ENCODE measurements at regions not wholly inside any gene's neighbourhood (a gene's known extent, or its start where the extent isn't known, plus 50 kb on each side); places are given as distances from the start of the nearest gene placed in this dataset.
"Not testable (repeated sequence)": the region's sequence is repeated elsewhere in the genome, so short reads cannot be mapped to it uniquely, and the experiment has no call there.

DNA sequence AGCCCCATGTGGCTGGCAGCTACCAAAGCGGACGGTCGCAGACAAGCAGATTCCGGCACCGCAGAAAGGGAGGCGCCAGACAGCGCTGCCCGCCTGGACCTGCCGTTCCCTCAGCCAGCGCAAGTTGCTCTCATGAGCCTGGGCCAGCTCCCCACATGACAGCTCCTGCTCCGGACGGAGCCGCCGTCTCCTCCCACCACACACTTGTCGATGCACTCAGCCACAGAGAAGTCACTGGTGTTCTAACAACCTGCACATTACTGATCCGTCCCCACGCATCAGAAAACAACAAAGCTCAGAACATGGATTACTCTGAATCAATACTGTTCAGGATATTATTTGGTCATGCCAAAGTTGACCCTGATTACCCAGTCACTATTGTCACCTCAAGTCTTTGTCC lies 74.4 kb upstream of the TNK2 start:
- H2BK12ac ChIP-seq (ENCODE audit: low read length in 2 of 2); H3K9ac ChIP-seq (ENCODE audit: low read length); H3K4me2 ChIP-seq (ENCODE audit: low read length, poor library complexity, severe bottlenecking); H2AK5ac ChIP-seq (ENCODE audit: low read length, severe bottlenecking); H3K79me1 ChIP-seq (replicated peaks; ENCODE audit: low read length, poor library complexity, severe bottlenecking); H3K27me3 ChIP-seq (ENCODE audit: control insufficient read depth in 1 of 2, insufficient read depth in 1 of 2, low read length in 2 of 2); H2BK120ac ChIP-seq (ENCODE audit: low read depth, low read length); H3K14ac ChIP-seq (ENCODE audit: low read length in 2 of 2); H2BK5ac ChIP-seq (ENCODE audit: low read depth, low read length, poor library complexity, severe bottlenecking); H3K18ac ChIP-seq (ENCODE audit: low read depth in 1 of 2, low read length in 2 of 2); DNase-seq; H3K27ac ChIP-seq (ENCODE audit: low read length, poor library complexity, severe bottlenecking); H4K8ac ChIP-seq (ENCODE audit: low read length); H3K4me1 ChIP-seq (ENCODE audit: control insufficient read depth, insufficient read depth, low read depth, low read length); H2AFZ ChIP-seq (ENCODE audit: low read depth, low read length); H3K23ac ChIP-seq (ENCODE audit: low read length in 2 of 2); H3K4me3 ChIP-seq (ENCODE audit: insufficient read depth in 1 of 2, low read depth in 1 of 2, low read length in 2 of 2); H3K9me3 ChIP-seq (ENCODE audit: control insufficient read depth, low read length); H4K91ac ChIP-seq (ENCODE audit: low read length); H3K4ac ChIP-seq (ENCODE audit: low read depth in 1 of 2, low read length in 2 of 2); H2BK15ac ChIP-seq (ENCODE audit: low read depth, poor library complexity, severe bottlenecking): not testable (repeated sequence)
- WGBS: 95% methylated on average over 17 of the region's 17 CpGs
- peaks cover 22 to 28% of the 10 kb centered on the region in 2 experiments for H3K36me3 ChIP-seq (ENCODE audit: control insufficient read depth in 1 of 2, insufficient read depth in 2 of 2, low read depth in 1 of 2, low read length in 2 of 2)

DNA sequence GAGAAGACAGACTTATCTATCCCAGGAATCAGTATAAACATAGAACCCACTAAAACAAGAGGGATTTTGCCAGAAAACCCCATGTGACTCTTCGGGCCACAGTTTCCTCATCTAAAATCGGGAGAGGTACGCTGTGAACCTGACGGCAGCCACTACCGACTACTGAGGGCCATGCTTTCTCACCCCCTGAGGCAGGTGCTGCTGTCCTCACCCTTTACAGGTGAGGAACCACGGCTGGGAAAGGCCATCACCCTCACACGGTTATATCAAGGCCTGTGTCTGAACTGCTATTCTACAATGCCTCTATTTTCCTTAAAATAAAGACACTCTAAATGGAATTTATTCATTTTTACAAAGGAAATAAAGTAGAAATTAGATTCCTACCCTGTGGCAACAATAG lies 73.4 kb upstream of the TNK2 start:
- DNase-seq; H3K4ac ChIP-seq (ENCODE audit: low read depth in 1 of 2, low read length in 2 of 2): not testable (repeated sequence)

DNA sequence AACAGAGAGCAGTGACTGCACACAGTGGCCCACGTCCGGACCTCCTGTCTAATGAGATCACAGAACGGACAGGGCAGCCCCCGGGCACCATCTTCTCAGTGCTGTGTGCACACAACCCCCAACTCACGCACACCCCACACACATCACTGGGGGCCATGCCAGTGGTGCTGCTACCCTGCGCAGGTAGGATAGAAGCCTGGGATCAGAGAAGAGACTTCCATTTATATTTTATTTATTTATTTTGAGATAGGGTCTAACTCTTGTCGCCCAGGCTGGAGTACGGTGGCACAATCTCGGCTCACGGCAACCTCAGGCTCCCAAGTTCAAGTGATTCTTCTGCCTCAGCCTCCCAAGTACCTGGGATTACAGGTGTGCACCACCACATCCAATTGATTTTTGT lies 71.5 kb upstream of the TNK2 start:
- Histone ChIP-seq H3K36me3 (ENCODE audit: control insufficient read depth in 1 of 2, insufficient read depth in 2 of 2, low read depth in 1 of 2, low read length in 2 of 2) (peaks cover 40 to 42% of the 10 kb centered on the region in 2 experiments), H3K79me1 (replicated peaks; ENCODE audit: low read length, poor library complexity, severe bottlenecking) (peaks cover 11% of the 10 kb centered on the region)
- H3K9me3 ChIP-seq (ENCODE audit: control insufficient read depth, low read length); H3K4me1 ChIP-seq (ENCODE audit: control insufficient read depth, insufficient read depth, low read depth, low read length); H3K14ac ChIP-seq (ENCODE audit: low read length in 2 of 2); H3K23ac ChIP-seq (ENCODE audit: low read length in 2 of 2); H3K27ac ChIP-seq (ENCODE audit: low read length, poor library complexity, severe bottlenecking); DNase-seq; H3K4me2 ChIP-seq (ENCODE audit: low read length, poor library complexity, severe bottlenecking); H3K27me3 ChIP-seq (ENCODE audit: control insufficient read depth in 1 of 2, insufficient read depth in 1 of 2, low read length in 2 of 2); H2BK5ac ChIP-seq (ENCODE audit: low read depth, low read length, poor library complexity, severe bottlenecking); H3K4ac ChIP-seq (ENCODE audit: low read depth in 1 of 2, low read length in 2 of 2); H4K8ac ChIP-seq (ENCODE audit: low read length); H2BK120ac ChIP-seq (ENCODE audit: low read depth, low read length); H2AFZ ChIP-seq (ENCODE audit: low read depth, low read length); H3K9ac ChIP-seq (ENCODE audit: low read length); H2BK12ac ChIP-seq (ENCODE audit: low read length in 2 of 2); H2BK15ac ChIP-seq (ENCODE audit: low read depth, poor library complexity, severe bottlenecking); H2AK5ac ChIP-seq (ENCODE audit: low read length, severe bottlenecking); H3K4me3 ChIP-seq (ENCODE audit: insufficient read depth in 1 of 2, low read depth in 1 of 2, low read length in 2 of 2); H4K91ac ChIP-seq (ENCODE audit: low read length); H3K18ac ChIP-seq (ENCODE audit: low read depth in 1 of 2, low read length in 2 of 2): not testable (repeated sequence)
- WGBS: 100% methylated on average over 9 of the region's 10 CpGs

More for the DNA sequence above, 73.4 kb upstream of the TNK2 start:
- not testable (repeated sequence) for H3K4me3 ChIP-seq (ENCODE audit: insufficient read depth in 1 of 2, low read depth in 1 of 2, low read length in 2 of 2); H3K9ac ChIP-seq (ENCODE audit: low read length); H3K14ac ChIP-seq (ENCODE audit: low read length in 2 of 2); H2BK120ac ChIP-seq (ENCODE audit: low read depth, low read length); H3K27ac ChIP-seq (ENCODE audit: low read length, poor library complexity, severe bottlenecking); H3K18ac ChIP-seq (ENCODE audit: low read depth in 1 of 2, low read length in 2 of 2); H3K79me1 ChIP-seq (replicated peaks; ENCODE audit: low read length, poor library complexity, severe bottlenecking); H3K9me3 ChIP-seq (ENCODE audit: control insufficient read depth, low read length); H3K27me3 ChIP-seq (ENCODE audit: control insufficient read depth in 1 of 2, insufficient read depth in 1 of 2, low read length in 2 of 2); H3K4me2 ChIP-seq (ENCODE audit: low read length, poor library complexity, severe bottlenecking); H2BK12ac ChIP-seq (ENCODE audit: low read length in 2 of 2); H3K4me1 ChIP-seq (ENCODE audit: control insufficient read depth, insufficient read depth, low read depth, low read length); H4K91ac ChIP-seq (ENCODE audit: low read length); H4K8ac ChIP-seq (ENCODE audit: low read length); H2AFZ ChIP-seq (ENCODE audit: low read depth, low read length); H2BK5ac ChIP-seq (ENCODE audit: low read depth, low read length, poor library complexity, severe bottlenecking); H2BK15ac ChIP-seq (ENCODE audit: low read depth, poor library complexity, severe bottlenecking); H2AK5ac ChIP-seq (ENCODE audit: low read length, severe bottlenecking); H3K23ac ChIP-seq (ENCODE audit: low read length in 2 of 2)
- WGBS: 94% methylated on average over 6 of the region's 7 CpGs
- H3K36me3 ChIP-seq (ENCODE audit: control insufficient read depth in 1 of 2, insufficient read depth in 2 of 2, low read depth in 1 of 2, low read length in 2 of 2): peaks cover 23 to 30% of the 10 kb centered on the region in 2 experiments

DNA sequence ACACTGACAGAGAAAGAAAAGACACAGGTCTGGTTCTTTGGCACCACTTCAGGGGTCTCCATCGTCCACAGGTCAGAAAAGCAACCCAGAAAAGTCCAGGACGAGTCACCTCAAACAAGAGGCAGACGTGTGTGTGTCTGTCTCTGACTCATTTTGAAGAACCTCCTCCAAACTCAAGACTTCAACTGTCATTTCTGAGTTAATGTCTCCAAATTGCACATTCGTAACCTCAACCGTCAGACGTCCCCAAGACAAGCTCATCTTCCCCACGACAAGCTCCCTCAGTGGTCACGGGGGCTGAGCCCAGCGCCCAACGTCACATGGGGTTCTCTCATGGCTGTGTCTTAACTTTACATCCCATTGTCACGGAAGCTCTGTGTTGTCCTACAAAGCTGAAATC lies 70.2 kb upstream of the TNK2 start:
- H2AK5ac ChIP-seq (ENCODE audit: low read length, severe bottlenecking); H2BK12ac ChIP-seq (ENCODE audit: low read length in 2 of 2); H3K4me1 ChIP-seq (ENCODE audit: control insufficient read depth, insufficient read depth, low read depth, low read length); H3K4me3 ChIP-seq (ENCODE audit: insufficient read depth in 1 of 2, low read depth in 1 of 2, low read length in 2 of 2); H3K14ac ChIP-seq (ENCODE audit: low read length in 2 of 2); H4K8ac ChIP-seq (ENCODE audit: low read length); DNase-seq; H3K9me3 ChIP-seq (ENCODE audit: control insufficient read depth, low read length); H3K27ac ChIP-seq (ENCODE audit: low read length, poor library complexity, severe bottlenecking); H2BK5ac ChIP-seq (ENCODE audit: low read depth, low read length, poor library complexity, severe bottlenecking); H3K18ac ChIP-seq (ENCODE audit: low read depth in 1 of 2, low read length in 2 of 2); H4K91ac ChIP-seq (ENCODE audit: low read length); H3K79me1 ChIP-seq (replicated peaks; ENCODE audit: low read length, poor library complexity, severe bottlenecking); H2BK15ac ChIP-seq (ENCODE audit: low read depth, poor library complexity, severe bottlenecking); H3K23ac ChIP-seq (ENCODE audit: low read length in 2 of 2); H2BK120ac ChIP-seq (ENCODE audit: low read depth, low read length); H3K27me3 ChIP-seq (ENCODE audit: control insufficient read depth in 1 of 2, insufficient read depth in 1 of 2, low read length in 2 of 2); H3K4ac ChIP-seq (ENCODE audit: low read depth in 1 of 2, low read length in 2 of 2); H3K4me2 ChIP-seq (ENCODE audit: low read length, poor library complexity, severe bottlenecking); H2AFZ ChIP-seq (ENCODE audit: low read depth, low read length); H3K9ac ChIP-seq (ENCODE audit: low read length): not testable (repeated sequence)
- no CpG with 5 or more reads among the region's 11 CpGs for WGBS
- H3K36me3 ChIP-seq (ENCODE audit: control insufficient read depth in 1 of 2, insufficient read depth in 2 of 2, low read depth in 1 of 2, low read length in 2 of 2): peaks cover 40 to 46% of the 10 kb centered on the region in 2 experiments

Measured in mesenchymal stem cell (in vitro differentiated cells and primary cell).